GM18951 (cell line): ENCODE measurements at regions not wholly inside any gene's neighbourhood (a gene's known extent, or its start where the extent isn't known, plus 50 kb on each side); places are given as distances from the start of the nearest gene placed in this dataset.

Experiments
- POLR2A ChIP-seq: IDR thresholded peaks from 4 replicates; pipeline ENCODE4 v1.6.1; 2011; ENCODE audit warnings: mild to moderate bottlenecking; ENCODE audit not compliant: insufficient read length, insufficient read depth; ENCODE audit errors: extremely low read depth
- in situ Hi-C: fragments of 300-500 bp; cut with MboI; formaldehyde crosslinking; loops from one replicate; pipeline ENCODE4 v1.12.0; 2022; ENCODE audit warnings: low sequenced_read_pairs, mixed read lengths, inconsistent platforms; ENCODE audit not compliant: unreplicated experiment

GRCh38 chr2:190805843-190806242 lies 74.8 kb upstream of the GLS start:
- TF ChIP-seq POLR2A, result no peak
- in situ Hi-C loops, result loop anchor here (10.0 to 25.0 kb wide), 2 partner anchors 421 to 719 kb away; no protein-coding TSS in a partner anchor

- in situ Hi-C loops, result loop anchor here (10.0 to 25.0 kb wide), 2 partner anchors 423 to 721 kb away; no protein-coding TSS in a partner anchor
- TF ChIP-seq POLR2A, result no peak
These were observed 72.7 kb upstream of the GLS start for GRCh38 chr2:190807886-190808285.

GRCh38 chr2:190809139-190809764 lies 71.4 kb upstream of the GLS start:
- in situ Hi-C loops, result loop anchor here (10.0 to 25.0 kb wide), 2 partner anchors 424 to 722 kb away; no protein-coding TSS in a partner anchor

GRCh38 chr2:190809876-190810525 lies 70.6 kb upstream of the GLS start:
- no peak for TF ChIP-seq POLR2A
- in situ Hi-C loops, result loop anchor here (10.0 to 25.0 kb wide), 2 partner anchors 425 to 723 kb away; no protein-coding TSS in a partner anchor

More at GRCh38 chr2:190809139-190809764, 71.4 kb upstream of the GLS start:
- no peak for TF ChIP-seq POLR2A

- no peak for TF ChIP-seq POLR2A
- in situ Hi-C loops, result loop anchor here (25.0 kb wide), 1 partner anchor 724 kb away; no protein-coding TSS in a partner anchor
These were observed 69.5 kb upstream of the GLS start for GRCh38 chr2:190810981-190811587.

GRCh38 chr2:190811811-190812210 lies 68.8 kb upstream of the GLS start:
- in situ Hi-C loops, result loop anchor here (25.0 kb wide), 1 partner anchor 725 kb away; no protein-coding TSS in a partner anchor
- no peak for TF ChIP-seq POLR2A

GRCh38 chr2:190812506-190813294 lies 67.9 kb upstream of the GLS start:
- TF ChIP-seq POLR2A, result no peak
- in situ Hi-C loops, result loop anchor here (25.0 kb wide), 1 partner anchor 725 kb away; no protein-coding TSS in a partner anchor

- in situ Hi-C loops, result loop anchor here (25.0 kb wide), 1 partner anchor 728 kb away; no protein-coding TSS in a partner anchor
- no peak for TF ChIP-seq POLR2A
These were observed 65.4 kb upstream of the GLS start for GRCh38 chr2:190815226-190815625.

- no peak for TF ChIP-seq POLR2A
- in situ Hi-C loops, result loop anchor here (25.0 kb wide), 1 partner anchor 730 kb away; no protein-coding TSS in a partner anchor
These were observed 63.5 kb upstream of the GLS start for GRCh38 chr2:190817082-190817481.

- TF ChIP-seq POLR2A, result no peak
- in situ Hi-C loops, result loop anchor here (25.0 kb wide), 1 partner anchor 733 kb away; no protein-coding TSS in a partner anchor
These were observed 60.8 kb upstream of the GLS start for GRCh38 chr2:190819840-190820301.

GRCh38 chr2:190820416-190820815 lies 60.2 kb upstream of the GLS start:
- in situ Hi-C loops, result loop anchor here (25.0 kb wide), 1 partner anchor 733 kb away; no protein-coding TSS in a partner anchor
- TF ChIP-seq POLR2A, result no peak

GRCh38 chr2:190822043-190822442 lies 58.6 kb upstream of the GLS start:
- no peak for TF ChIP-seq POLR2A
- in situ Hi-C loops, result loop anchor here (25.0 kb wide), 1 partner anchor 735 kb away; no protein-coding TSS in a partner anchor
